Kidney tubule cell (primary cell): ENCODE measurements at regions not wholly inside any gene's neighbourhood (a gene's known extent, or its start where the extent isn't known, plus 50 kb on each side); places are given as distances from the start of the nearest gene placed in this dataset.
"Not testable (repeated sequence)": the region's sequence is repeated elsewhere in the genome, so short reads cannot be mapped to it uniquely, and the experiment has no call there.

Experiments
- DNase-seq: peaks from one replicate; pipeline ENCODE4 v3.0.0-alpha.2; 2018; ENCODE audit warnings: low spot score

GRCh38 chr2:193847130-193847529 is 1652.4 kb upstream of the TMEFF2 start:
- DNase-seq = no peak

- DNase-seq = no peak
Measured at GRCh38 chr2:193845604-193846003, 1650.9 kb upstream of the TMEFF2 start.

- no peak for DNase-seq
Measured at GRCh38 chr2:193843675-193844074, 1648.9 kb upstream of the TMEFF2 start.

GRCh38 chr2:193841384-193842150 is 1646.8 kb upstream of the TMEFF2 start:
- no peak for DNase-seq

GRCh38 chr2:193837111-193837738 is 1642.5 kb upstream of the TMEFF2 start:
- no peak for DNase-seq

GRCh38 chr2:193836424-193837006 is 1641.8 kb upstream of the TMEFF2 start:
- not testable (repeated sequence) for DNase-seq

GRCh38 chr2:193833895-193834294 is 1639.2 kb upstream of the TMEFF2 start:
- peak; percentile 73 for DNase-seq

GRCh38 chr2:193824474-193824873 is 1629.7 kb upstream of the TMEFF2 start:
- peak; percentile 93 for DNase-seq

GRCh38 chr2:193818801-193819499 is 1624.2 kb upstream of the TMEFF2 start:
- DNase-seq = no peak

GRCh38 chr2:193816008-193816407 is 1621.3 kb upstream of the TMEFF2 start:
- DNase-seq = no peak

- no peak for DNase-seq
Measured at GRCh38 chr2:193810533-193810932, 1615.8 kb upstream of the TMEFF2 start.

- no peak for DNase-seq
Measured at GRCh38 chr2:193808877-193809276, 1614.1 kb upstream of the TMEFF2 start.

GRCh38 chr2:193806088-193806774 is 1611.5 kb upstream of the TMEFF2 start:
- no peak for DNase-seq

GRCh38 chr2:193796847-193797246 is 1602.1 kb upstream of the TMEFF2 start:
- DNase-seq = no peak

- DNase-seq = peak; percentile 1
Measured at GRCh38 chr2:193793914-193794313, 1599.2 kb upstream of the TMEFF2 start.

GRCh38 chr2:193783681-193784080 is 1588.9 kb upstream of the TMEFF2 start:
- no peak for DNase-seq

GRCh38 chr2:193778293-193778692 is 1583.6 kb upstream of the TMEFF2 start:
- no peak for DNase-seq

GRCh38 chr2:193776988-193777387 is 1582.3 kb upstream of the TMEFF2 start:
- DNase-seq = no peak

- DNase-seq = no peak
Measured at GRCh38 chr2:193774166-193774565, 1579.4 kb upstream of the TMEFF2 start.

- no peak for DNase-seq
Measured at GRCh38 chr2:193751299-193751698, 1556.6 kb upstream of the TMEFF2 start.

- no peak for DNase-seq
Measured at GRCh38 chr2:193749485-193749884, 1554.8 kb upstream of the TMEFF2 start.

GRCh38 chr2:193743089-193743488 is 1548.4 kb upstream of the TMEFF2 start:
- DNase-seq = no peak
